GM18861 (cell line): ENCODE measurements at regions not wholly inside any gene's neighbourhood (a gene's known extent, or its start where the extent isn't known, plus 50 kb on each side); places are given as distances from the start of the nearest gene placed in this dataset.

Experiments
- ATAC-seq: cut with Tn5 transposase; IDR thresholded peaks from one replicate; pipeline ENCODE4 v1.9.1; 2021; ENCODE audit not compliant: unreplicated experiment

DNA sequence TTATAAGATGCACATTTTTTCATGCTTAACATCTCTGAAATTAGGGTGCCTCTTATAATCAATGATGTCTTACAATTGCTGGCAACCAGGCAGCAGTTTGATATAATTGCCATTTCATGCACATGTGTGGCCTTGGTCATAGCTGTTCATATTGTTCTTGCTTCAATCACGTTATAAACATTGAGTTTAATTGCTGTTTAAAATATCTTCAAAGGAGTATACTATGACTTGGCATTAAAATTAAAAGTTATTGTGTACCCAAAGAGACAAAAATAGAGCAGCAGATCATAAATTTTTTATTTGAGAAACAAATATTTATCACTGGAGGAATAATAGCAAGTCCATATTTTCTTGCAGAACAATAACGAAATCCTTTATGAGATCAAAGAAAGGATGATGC, 325.5 kb downstream of the LMX1A start:
- ATAC-seq = no peak

DNA sequence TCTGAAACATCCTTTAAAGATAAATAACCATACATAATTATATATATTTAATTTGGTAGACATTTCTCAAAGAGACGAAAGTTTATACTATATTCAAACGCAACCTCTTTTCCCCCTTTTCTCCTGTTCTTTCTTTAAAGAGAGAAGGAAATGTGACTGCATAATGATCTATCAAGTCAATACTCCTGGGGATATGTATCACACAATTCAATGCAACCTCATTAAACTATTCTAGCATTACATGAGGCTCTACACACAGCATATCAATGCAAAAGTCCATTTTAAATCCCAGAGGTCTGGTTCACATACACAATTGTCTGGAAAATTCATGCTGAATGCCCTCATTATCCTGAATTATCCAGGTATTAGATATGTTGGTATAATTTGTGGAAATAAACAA, 330.7 kb downstream of the LMX1A start:
- ATAC-seq = no peak

DNA sequence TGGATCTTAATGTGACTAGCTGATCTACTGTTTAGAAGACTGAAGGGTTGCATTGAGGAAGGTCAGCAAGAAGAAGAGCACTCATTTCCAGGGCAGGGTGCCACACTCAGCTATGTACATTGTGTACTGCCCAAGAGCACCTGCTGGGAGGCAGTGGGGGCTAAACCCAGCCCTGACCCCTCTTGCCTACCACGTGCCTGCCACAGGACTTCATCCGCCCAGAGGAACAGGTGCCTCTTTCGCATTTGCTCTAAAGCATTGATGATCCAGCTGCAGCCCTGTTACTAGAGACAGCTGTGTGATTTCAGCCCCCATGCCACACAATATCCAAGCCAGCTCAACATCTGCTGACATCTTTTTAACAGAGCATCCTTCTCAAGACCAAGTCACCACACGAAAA, 341.8 kb downstream of the LMX1A start:
- ATAC-seq = no peak

DNA sequence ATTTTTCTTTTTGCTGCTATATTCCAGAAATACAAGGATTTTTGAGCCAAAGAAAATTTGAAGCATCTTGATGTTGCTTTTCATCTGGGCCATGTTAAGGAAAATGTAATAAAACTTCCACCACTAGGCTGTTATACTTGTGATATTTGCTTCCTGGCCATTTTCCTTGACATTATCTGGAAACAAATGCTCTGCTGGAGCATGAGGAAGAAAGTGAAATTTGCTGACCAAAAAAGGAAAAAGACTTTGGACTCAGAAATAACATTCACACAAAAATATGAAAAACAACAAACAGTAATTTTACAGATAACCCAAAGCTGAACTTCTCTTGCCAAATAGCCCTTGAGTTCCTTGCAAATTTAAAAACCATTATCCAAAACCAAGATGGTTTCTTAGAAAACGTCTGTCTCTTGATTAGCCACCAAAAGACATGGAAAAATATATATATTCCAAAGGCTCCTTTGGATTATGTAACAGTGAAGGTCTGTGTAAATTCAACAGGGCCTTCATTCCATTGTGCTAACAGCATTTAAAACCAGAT, 344.5 kb downstream of the LMX1A start:
- no peak for ATAC-seq

DNA sequence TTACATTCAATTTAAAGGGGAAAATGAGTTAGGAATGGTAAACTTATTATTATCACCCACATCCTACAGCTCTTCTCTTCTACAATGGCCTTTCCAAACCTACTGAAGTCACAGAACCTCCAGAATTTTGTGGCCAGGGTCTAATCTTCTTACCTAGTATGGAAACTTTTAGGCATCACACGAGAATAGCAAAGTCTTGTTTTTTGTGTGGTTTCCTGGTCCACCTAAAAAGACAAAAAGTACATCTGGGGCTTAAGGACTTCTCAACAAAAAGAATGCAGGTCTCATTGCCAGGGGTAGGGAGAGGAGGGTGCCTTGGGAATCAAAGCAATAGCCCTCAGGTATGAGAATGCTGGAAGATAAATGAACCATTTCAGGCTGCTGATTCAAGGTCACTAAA, 345.3 kb downstream of the LMX1A start:
- no peak for ATAC-seq

DNA sequence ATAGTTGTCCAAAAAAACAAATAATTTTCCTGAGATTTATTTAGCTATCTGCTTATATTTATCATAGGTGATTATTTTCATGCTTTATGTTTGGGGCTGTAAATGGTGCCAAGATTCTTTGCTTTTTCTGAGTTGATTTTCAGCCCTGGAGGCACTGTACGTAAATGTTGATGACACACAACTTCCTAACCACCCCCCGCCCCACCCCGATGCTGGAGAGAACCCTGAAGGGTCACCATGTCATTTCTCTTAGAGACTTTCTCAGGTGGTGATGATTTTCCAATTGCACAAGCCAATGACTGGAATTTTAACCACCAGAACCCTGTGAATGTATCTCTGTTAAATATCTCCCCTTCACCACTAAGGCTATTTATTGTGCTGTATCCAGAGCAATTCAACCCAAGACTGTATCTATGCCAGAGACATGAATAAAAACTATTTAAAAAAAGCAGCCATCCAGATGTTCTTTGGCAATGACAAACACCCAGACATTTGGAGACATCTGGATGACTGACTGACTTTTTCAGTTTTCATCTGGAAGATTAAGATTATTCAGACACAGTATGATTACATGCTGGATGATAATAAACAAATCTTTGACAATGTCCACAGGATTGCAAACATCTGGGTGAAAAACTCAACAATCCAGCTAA, 346.0 kb downstream of the LMX1A start:
- ATAC-seq = no peak

DNA sequence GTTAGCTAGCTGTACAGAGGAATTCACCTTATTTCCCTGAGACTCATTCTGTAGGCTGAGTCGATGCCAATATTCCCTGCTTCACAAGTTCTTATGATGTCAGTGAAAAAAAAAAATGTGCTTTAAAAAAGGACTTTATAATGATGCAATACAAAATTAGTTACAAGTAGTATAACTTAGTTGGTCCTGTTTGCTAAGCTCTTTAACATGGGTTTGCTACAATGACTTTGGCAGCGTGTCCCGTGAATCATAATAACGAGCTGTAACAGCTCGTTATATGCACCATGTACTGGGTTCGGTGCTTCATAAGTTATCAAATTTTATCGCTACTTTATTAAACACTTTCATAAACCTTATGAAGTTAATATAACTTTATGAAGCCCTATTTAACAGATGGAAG, 349.7 kb downstream of the LMX1A start:
- ATAC-seq = no peak

DNA sequence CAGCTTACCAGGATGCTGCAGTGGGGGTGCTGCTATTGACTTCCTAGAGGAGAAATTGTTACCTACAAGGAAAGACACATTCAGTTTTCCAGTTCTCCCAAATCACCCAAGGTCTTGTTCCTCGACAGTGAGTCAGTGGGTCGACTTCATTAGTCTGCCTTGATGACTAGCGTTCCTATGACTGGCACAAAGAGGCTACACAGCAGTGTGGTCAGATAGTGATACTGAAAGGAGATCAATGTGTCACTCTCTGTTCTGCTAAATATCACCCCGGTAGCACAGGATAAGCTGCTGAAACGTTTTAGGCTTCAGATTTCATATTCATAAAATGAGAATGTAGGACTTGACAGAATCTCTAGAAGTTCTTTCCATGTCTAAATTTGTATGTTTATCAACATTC, 357.4 kb downstream of the LMX1A start:
- ATAC-seq = no peak

DNA sequence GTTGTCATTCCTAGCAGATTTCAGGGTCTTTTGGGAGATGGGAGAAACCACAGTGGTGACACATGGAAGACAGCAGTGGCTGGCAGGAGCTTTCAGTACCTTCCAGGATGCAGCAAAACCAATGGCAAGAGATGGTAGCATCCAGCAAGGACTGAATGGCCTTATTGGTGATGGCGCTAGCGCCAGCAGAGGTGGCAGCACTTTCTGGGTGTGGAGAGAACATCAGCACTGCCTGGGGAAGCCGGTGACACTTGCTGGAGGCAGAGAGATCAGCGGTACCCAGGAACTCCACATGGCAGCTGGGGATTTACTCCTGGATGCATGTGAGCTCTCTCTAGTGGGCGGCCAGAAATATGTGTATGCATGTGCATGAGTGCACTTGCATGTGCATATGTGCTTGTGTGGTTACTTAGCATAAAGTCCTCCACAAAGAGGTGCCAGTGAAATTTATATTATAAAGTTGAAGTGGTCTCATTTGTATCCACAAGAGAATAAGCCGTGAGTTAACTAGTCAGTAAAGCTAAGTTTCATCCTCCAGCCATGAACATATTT, 364.7 kb downstream of the LMX1A start:
- ATAC-seq = no peak

DNA sequence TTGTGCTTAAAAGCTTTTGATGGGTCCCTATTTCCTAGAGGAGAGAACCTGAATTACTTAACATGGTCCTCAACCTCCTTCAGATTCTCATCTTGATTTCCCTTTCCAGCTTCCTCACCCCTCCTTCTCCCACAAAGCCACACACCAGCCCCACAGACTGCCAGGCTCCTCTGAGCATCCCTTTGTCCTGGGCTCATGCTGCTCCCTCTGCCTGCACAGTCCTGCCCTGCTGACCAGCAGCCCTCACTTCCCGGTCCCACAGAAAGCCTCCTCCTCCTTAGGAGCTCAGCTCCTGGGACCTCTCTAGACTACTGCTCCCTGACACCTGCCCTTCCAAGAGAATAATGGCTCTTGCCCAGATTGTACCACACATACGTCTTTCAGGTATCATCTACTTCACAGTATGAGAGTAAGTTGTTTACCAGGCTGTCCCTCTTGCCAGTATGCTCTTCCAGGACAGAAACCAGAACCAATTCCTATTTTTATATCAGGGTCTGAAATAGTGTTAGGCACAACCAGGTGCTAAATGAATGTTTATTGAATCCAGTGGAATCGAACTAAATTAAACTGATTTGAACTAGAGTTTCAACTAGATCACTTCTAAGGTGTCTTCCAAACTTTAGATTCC, 373.4 kb downstream of the LMX1A start:
- ATAC-seq = no peak

DNA sequence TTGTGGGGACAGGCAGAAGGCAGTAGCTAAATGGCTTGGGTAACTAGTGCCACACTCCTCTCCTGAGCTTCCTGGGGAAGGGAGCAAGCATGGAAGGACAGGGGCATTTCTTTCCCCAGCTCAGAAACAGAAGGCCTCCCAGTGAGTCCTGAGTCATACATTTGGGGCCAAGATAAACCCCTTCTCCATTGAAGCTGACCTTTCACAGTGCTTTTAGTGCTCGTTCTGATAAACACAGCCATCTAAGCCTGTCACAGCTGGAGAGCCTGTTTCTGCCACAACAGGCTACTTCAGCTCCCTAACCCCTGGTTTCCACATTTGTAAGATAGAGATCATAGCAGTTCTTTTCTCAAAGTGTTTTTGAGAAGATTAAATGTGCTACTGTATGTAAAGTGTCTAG, 374.0 kb downstream of the LMX1A start:
- ATAC-seq = no peak

DNA sequence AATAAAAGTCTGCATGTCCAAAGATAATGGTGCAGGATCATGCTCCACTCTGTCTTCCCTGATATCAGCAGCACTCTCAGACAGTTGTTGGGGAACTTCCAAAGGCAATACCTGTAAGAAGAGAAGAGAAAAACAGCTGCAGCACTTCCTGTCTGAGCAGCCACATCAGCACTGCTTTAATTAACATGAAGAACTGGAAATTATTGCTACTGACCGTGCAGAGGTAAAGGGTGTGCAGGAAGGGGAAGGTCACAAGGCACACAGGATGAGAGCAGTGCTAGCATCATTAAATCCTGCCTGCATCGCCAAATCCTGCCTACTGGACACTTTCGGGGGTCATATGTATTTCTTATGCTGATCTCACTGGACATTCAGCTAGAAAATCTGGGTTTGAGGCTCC, 379.0 kb downstream of the LMX1A start:
- no peak for ATAC-seq

DNA sequence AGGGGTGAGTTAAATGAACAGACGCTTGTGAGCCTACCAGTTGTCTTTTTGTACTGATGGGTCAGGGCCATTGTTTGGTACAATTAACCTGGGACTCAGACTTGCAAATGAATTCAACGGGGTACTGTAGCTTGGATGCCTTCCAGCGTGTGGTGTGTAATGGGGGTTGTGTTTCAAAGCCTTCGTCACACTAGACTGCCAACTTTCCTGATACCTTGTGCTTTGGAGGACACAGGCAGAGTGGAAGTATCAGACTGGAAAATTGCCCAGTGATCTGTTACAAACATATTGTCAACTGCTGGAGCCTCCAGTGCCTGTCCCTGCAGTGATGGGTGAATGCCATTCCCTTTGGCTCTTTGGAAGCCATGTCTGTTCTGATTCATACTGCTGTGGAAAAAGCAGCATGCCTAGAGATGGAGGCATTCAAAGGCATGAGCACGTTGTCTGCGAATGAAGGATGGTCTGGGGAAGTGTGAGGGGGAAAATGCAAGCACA, 384.5 kb downstream of the LMX1A start:
- no peak for ATAC-seq

DNA sequence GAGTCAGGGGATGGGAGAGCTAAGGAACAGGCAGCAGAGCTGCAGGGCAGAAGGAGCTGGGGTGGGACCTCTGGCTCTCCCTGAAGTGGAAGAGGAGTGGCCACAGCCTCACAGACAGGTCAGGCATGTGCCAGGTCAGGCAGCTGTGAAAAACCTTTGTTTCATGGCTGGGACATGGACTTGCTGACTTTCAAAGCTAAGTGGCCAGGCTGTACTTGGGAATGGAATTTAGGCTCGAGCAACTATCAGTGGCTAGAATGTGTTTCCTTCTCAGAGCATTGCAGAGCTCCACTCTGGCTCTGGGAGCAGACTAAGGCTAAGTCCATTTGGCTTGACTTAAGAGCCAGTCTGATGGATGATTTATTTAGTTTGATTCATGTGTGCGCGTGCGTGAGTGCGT, 385.1 kb downstream of the LMX1A start:
- no peak for ATAC-seq

DNA sequence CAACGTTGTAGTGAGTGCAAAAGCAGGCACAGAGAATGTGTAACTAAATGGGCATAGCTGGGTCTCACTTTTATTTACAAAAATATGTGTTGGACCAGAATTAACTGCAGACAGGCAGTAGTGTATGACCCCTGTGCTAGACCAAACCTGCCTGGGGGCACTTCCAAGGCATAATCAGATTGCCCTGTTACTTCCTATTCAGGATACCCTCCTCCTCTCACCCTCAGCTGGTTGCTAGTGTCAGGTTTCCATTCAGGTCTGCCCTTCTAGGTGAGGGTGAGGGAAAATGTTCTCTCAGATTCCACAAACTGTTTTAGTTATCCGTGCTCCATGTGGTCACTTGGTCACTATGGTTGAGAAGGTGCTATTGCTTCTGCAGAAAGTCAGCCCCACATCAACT, 387.3 kb downstream of the LMX1A start:
- no peak for ATAC-seq

DNA sequence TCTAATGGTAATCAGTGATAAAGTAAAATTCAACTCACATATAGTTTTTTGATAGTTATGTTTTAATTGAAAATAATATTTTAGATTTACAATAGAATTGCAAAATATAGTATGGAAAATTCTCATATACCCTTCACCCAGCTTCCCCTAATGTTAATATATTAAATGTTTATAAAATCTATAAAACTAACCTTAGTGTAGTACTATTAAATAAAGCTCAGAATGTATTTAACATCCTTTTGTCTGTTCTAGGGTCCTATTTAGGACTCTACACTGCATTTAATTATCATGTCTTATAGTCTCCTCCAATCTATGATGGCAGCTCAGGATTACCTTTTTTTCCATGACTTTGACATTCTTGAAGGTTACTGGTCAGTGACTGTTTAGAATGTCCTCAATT, 389.2 kb downstream of the LMX1A start:
- ATAC-seq = no peak

DNA sequence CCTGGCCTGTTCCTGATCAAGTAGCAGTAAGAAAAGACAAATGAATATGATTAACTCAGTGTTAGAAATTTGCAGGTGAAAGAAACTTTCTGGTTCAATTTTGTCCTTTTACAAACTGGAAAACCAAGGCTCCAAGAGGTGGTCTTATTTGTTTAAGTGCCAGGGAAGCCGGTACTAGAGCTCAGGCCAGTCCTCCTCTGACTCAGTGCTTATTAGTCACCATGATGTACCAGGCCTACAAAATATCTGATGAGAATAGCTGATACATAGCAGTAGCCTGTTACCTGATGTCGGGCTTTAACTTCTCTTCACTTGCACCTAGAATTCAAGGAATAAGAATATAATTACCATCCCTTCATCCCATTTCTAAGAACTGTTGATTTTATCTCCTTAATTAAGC, 394.8 kb downstream of the LMX1A start:
- ATAC-seq = no peak

DNA sequence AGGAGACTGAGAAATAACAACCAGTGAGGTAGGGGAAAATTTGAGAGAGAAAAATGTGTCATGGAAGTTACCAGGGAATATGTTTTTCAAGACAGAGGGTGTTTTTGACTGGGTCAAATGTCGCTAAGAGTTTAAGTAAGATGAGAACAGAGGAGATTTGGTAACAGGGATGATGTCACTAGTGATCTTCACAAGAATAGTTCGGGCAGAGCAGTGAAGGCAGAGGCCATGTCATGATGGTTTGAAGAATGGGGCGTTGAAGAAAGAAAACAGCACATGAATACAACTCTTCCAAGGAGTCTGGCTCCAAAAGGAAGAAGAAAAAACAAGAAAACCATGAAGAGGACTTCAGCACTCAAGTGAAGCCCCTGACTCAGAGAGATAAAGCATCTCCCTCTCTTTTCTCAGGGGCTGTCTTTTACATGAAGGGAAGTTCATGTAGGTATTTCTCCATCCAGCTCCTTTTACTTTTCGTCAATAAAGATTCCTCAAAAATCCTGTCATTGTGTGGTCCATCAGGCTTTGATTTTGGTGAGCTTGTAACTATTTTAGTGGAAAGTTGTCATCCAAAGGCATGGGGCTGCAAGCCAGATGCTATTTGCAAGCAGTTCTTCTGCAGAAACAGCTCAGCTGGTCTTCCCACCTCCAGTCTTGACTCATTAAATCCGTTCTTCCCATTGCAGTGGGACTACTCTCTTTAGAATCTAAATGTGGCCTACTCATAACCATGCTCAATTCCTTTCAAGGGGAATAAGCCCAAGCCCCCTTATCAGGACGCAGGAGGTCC, 397.3 kb downstream of the LMX1A start:
- ATAC-seq = no peak

DNA sequence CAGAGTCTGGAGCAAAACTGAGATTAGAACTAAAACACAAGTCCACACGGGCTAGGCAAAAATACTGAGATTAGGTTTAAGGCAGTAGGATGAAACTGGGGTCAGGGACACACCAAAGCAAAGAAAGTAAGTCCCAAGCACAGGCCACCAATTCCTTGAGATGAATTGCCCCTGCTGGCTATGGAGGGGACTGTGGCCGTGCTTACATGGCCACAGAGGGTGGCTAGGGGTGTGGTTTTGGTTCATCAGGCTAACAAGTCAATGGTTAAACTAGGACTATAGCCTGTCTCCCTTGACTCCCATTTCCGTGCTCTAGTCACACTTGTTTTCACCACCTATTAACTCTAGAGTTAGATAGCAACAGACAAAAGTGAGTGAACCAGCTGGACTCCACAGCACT, 394.8 kb downstream of the PBX1 start:
- ATAC-seq = no peak

DNA sequence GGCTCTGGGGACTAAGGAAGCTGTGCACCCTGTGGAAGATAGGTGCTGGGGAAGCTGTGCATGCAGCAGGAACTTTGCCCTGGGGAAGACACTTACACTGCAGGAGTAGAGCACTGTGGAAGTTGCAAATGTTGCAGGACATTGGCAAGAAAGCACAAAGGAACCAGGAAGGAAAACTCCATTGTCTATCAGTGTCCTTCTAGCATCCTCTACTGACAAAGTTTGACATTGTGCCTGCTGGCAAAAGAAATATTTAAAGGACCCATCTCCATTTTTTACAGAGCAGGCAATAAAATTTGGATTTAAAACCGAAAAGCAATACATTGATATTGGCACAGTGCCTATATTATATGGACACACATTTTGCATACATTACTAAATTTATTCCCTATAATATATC, 394.1 kb downstream of the PBX1 start:
- ATAC-seq = no peak

DNA sequence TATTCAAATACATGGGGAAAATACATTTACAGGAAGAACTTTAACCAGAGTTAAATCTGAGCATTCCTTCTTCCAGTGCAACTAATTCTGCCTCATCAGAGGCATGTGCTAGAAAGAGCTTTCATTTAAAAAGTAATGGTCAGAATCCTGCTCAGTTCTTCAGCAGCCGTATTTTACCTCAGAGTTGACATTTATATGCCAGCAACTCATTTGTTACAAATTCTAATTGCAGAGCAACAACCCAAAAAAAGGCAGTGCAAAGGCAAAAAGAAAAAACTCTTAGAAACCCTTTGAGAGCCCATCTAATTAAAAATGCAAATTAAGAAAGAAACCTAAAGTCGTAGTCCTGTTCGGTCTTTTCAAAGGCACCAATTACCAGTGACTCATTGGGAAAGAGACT, 392.5 kb downstream of the PBX1 start:
- ATAC-seq = no peak

DNA sequence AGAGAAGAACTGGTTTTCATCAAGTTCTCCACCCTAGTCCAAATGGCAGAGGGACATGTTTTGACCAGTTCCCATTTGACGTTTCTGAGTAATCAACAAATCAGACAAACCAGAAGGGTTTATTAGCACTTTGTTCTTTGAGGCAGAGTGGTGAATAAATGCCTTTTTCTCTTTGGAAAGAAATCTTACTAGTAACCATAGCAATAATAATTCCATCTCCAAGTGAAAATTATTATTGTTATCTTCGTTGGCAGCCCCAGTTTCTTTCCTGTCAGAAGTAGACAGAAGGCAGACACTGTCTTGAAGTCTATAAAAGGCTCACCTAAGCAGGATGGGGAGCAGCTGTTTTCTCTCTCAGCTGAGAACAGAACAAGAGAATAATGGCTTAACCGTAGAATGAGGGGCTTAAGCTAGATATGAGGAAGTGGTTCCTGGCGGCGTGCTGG, 391.6 kb downstream of the PBX1 start:
- no peak for ATAC-seq
